Lower leg skin (tissue), 3 donors: ENCODE measurements at regions not wholly inside any gene's neighbourhood (a gene's known extent, or its start where the extent isn't known, plus 50 kb on each side); places are given as distances from the start of the nearest gene placed in this dataset.

Experiments used
- CTCF ChIP-seq, 3 donors: fragments of 450-650 bp; IDR thresholded peaks; one replicate each; pipeline ENCODE4 v1.5.1; 2016; ENCODE audit warnings: antibody characterized with exemption in 3 of 3, mild to moderate bottlenecking in 3 of 3, moderate library complexity in 2 of 3
- POLR2A ChIP-seq, 2 donors: fragments of 450-650 bp; IDR thresholded peaks; one replicate each; pipeline ENCODE4 v1.6.1; 2016 to 2017; ENCODE audit warnings: antibody characterized with exemption in 2 of 2, mild to moderate bottlenecking in 1 of 2, moderate library complexity in 1 of 2

- no peak for TF ChIP-seq CTCF (IDR thresholded peaks at IDR 0.05)
- no peak for TF ChIP-seq POLR2A (IDR thresholded peaks at IDR 0.05)
Measured at GRCh38 chrX:151346931-151347543, 50.0 kb upstream of the VMA21 start.
